Gastrocnemius medialis (tissue), 4 donors: ENCODE measurements at regions not wholly inside any gene's neighbourhood (a gene's known extent, or its start where the extent isn't known, plus 50 kb on each side); places are given as distances from the start of the nearest gene placed in this dataset.

Experiments used
- POLR2A ChIP-seq, 2 donors: fragments of 450-650 bp; IDR thresholded peaks; one replicate each; pipeline ENCODE4 v1.6.1; 2017; ENCODE audit warnings: antibody characterized with exemption in 2 of 2, mild to moderate bottlenecking in 2 of 2, moderate library complexity in 2 of 2
- TF ChIP-seq, protein P1 (sequence below), 5 experiments: fragments of 450-650 bp in 3 of 5; fragments of 200-600 bp in 2 of 5; sonication (generic) in 2 of 5; IDR thresholded peaks in 4 of 5; conservative IDR thresholded peaks in 1 of 5; 1 replicate in 4 of 5; 2 replicates in 1 of 5; pipeline ENCODE4 v1.5.1; 2016 to 2019; ENCODE audit warnings: antibody characterized with exemption in 5 of 5, mild to moderate bottlenecking in 3 of 5, moderate library complexity in 3 of 5

DNA sequence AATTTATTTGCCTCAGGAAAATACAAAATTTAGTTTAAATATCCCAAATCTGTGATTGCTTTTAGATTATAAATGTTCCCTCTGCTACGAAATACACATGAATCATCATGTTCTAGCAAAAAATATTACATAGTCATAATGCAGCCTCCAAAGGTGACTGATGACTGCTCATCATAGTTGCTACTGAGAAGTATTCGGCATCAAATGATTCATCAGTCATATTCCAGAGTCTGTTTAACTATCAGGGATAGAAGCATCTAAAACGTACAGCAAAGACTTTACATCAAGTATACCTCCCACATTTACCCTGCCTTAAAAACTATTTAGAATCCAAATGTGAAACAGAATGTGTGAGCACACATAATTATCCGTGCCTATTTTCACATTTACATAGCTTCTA lies 626.0 kb downstream of the CDH26 start:
- TF ChIP-seq, protein P1, sequence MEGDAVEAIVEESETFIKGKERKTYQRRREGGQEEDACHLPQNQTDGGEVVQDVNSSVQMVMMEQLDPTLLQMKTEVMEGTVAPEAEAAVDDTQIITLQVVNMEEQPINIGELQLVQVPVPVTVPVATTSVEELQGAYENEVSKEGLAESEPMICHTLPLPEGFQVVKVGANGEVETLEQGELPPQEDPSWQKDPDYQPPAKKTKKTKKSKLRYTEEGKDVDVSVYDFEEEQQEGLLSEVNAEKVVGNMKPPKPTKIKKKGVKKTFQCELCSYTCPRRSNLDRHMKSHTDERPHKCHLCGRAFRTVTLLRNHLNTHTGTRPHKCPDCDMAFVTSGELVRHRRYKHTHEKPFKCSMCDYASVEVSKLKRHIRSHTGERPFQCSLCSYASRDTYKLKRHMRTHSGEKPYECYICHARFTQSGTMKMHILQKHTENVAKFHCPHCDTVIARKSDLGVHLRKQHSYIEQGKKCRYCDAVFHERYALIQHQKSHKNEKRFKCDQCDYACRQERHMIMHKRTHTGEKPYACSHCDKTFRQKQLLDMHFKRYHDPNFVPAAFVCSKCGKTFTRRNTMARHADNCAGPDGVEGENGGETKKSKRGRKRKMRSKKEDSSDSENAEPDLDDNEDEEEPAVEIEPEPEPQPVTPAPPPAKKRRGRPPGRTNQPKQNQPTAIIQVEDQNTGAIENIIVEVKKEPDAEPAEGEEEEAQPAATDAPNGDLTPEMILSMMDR (IDR thresholded peaks at IDR 0.05 in 4 of 5, conservative IDR thresholded peaks at IDR 0.05 in 1 of 5) = no peak
- TF ChIP-seq POLR2A (IDR thresholded peaks at IDR 0.05) = no peak
